HS-27A (cell line): ENCODE measurements at regions not wholly inside any gene's neighbourhood (a gene's known extent, or its start where the extent isn't known, plus 50 kb on each side); places are given as distances from the start of the nearest gene placed in this dataset.

Experiments
- DNase-seq: peaks from one replicate; pipeline ENCODE4 v3.0.0-alpha.2; 2012; ENCODE audit warnings: low read depth, missing footprints

- no peak for DNase-seq
Observed at GRCh38 chr2:19300961-19301360, 57.5 kb downstream of the OSR1 start.

- DNase-seq = no peak
Observed at GRCh38 chr2:19299522-19299921, 58.9 kb downstream of the OSR1 start.

GRCh38 chr2:19299032-19299431, 59.4 kb downstream of the OSR1 start:
- no peak for DNase-seq

- no peak for DNase-seq
Observed at GRCh38 chr2:19297716-19298115, 60.7 kb downstream of the OSR1 start.

- DNase-seq = no peak
Observed at GRCh38 chr2:19295998-19296502, 62.4 kb downstream of the OSR1 start.

GRCh38 chr2:19292007-19292406, 66.4 kb downstream of the OSR1 start:
- no peak for DNase-seq

GRCh38 chr2:19288291-19288690, 70.1 kb downstream of the OSR1 start:
- DNase-seq = no peak

- no peak for DNase-seq
Observed at GRCh38 chr2:19287324-19287723, 71.1 kb downstream of the OSR1 start.

GRCh38 chr2:19282305-19282704, 76.1 kb downstream of the OSR1 start:
- DNase-seq = no peak

- no peak for DNase-seq
Observed at GRCh38 chr2:19274439-19274838, 84.0 kb downstream of the OSR1 start.

GRCh38 chr2:19272941-19273470, 85.4 kb downstream of the OSR1 start:
- DNase-seq = no peak

- no peak for DNase-seq
Observed at GRCh38 chr2:19272039-19272438, 86.4 kb downstream of the OSR1 start.

GRCh38 chr2:19264852-19265251, 93.6 kb downstream of the OSR1 start:
- no peak for DNase-seq

- DNase-seq = no peak
Observed at GRCh38 chr2:19262150-19262549, 96.3 kb downstream of the OSR1 start.

GRCh38 chr2:19261061-19261460, 97.4 kb downstream of the OSR1 start:
- DNase-seq = no peak

GRCh38 chr2:19256121-19256601, 102.3 kb downstream of the OSR1 start:
- peak; percentile 80 for DNase-seq

- no peak for DNase-seq
Observed at GRCh38 chr2:19255481-19255880, 102.9 kb downstream of the OSR1 start.

- no peak for DNase-seq
Observed at GRCh38 chr2:19251554-19251953, 106.9 kb downstream of the OSR1 start.

- DNase-seq = no peak
Observed at GRCh38 chr2:19250906-19251305, 107.5 kb downstream of the OSR1 start.

GRCh38 chr2:19247186-19247585, 111.2 kb downstream of the OSR1 start:
- no peak for DNase-seq

GRCh38 chr2:19246496-19246895, 111.9 kb downstream of the OSR1 start:
- DNase-seq = no peak

GRCh38 chr2:19244460-19245363, 113.7 kb downstream of the OSR1 start:
- no peak for DNase-seq

GRCh38 chr2:19238440-19239060, 119.9 kb downstream of the OSR1 start:
- DNase-seq = no peak
